Karpas-422 (cell line): ENCODE measurements at regions not wholly inside any gene's neighbourhood (a gene's known extent, or its start where the extent isn't known, plus 50 kb on each side); places are given as distances from the start of the nearest gene placed in this dataset.
A peak's percentile ranks its signal among the peaks of the same experiment; 100 is the strongest.

Experiments
- DNase-seq: peaks from one replicate; pipeline ENCODE4 v3.0.0-alpha.2; 2015
- H2AFZ ChIP-seq: fragments of 200-600 bp; sonication (generic); 2 replicates; pipeline ENCODE4 v1.6.1; 2014; ENCODE audit warnings: antibody characterized with exemption, low read length, mixed read lengths
- H3K27ac ChIP-seq: fragments of 200-600 bp; sonication (generic); 2 replicates; pipeline ENCODE4 v1.5.1; 2014; ENCODE audit warnings: mild to moderate bottlenecking, low read length, moderate library complexity
- H3K27me3 ChIP-seq: fragments of 200-600 bp; sonication (generic); 2 replicates; pipeline ENCODE4 v1.6.1; 2014; ENCODE audit warnings: low read length, mixed read lengths
- H3K36me3 ChIP-seq: fragments of 200-600 bp; sonication (generic); 2 replicates; pipeline ENCODE4 v1.6.1; 2014; ENCODE audit warnings: low read length, mixed read lengths; ENCODE audit not compliant: insufficient read depth
- H3K4me1 ChIP-seq: fragments of 200-600 bp; sonication (generic); 2 replicates; pipeline ENCODE4 v1.6.1; 2014; ENCODE audit warnings: mild to moderate bottlenecking, low read length, mixed read lengths
- H3K4me2 ChIP-seq: fragments of 200-600 bp; sonication (generic); 2 replicates; pipeline ENCODE4 v1.6.1; 2014; ENCODE audit warnings: low read length, low read depth, mild to moderate bottlenecking; ENCODE audit not compliant: poor library complexity, severe bottlenecking
- H3K4me3 ChIP-seq: fragments of 200-600 bp; sonication (generic); 2 replicates; pipeline ENCODE4 v1.5.1; 2014; ENCODE audit warnings: mild to moderate bottlenecking, antibody characterized with exemption, low read length, mixed read lengths
- H3K79me2 ChIP-seq: fragments of 200-600 bp; sonication (generic); 2 replicates; pipeline ENCODE4 v1.6.1; 2014; ENCODE audit warnings: mild to moderate bottlenecking, low read length, mixed read lengths
- H3K9ac ChIP-seq: fragments of 200-600 bp; sonication (generic); 2 replicates; pipeline ENCODE4 v1.6.0; 2014; ENCODE audit warnings: low read length
- H3K9me2 ChIP-seq: fragments of 200-600 bp; sonication (generic), shearing (Covaris generic); replicated peaks from 2 replicates; pipeline ENCODE4 v1.6.0; 2014; ENCODE audit warnings: mild to moderate bottlenecking, low read length, moderate library complexity; ENCODE audit not compliant: insufficient read depth
- H3K9me3 ChIP-seq: fragments of 300-700, 200-600 bp; sonication (generic); 2 replicates; pipeline ENCODE4 v1.6.1; 2014; ENCODE audit warnings: low read length, mixed read lengths
- H4K20me1 ChIP-seq: fragments of 200-600 bp; sonication (generic); 2 replicates; pipeline ENCODE4 v1.6.1; 2014; ENCODE audit warnings: mild to moderate bottlenecking, antibody characterized with exemption, low read length, low read depth; ENCODE audit not compliant: insufficient read depth

DNA sequence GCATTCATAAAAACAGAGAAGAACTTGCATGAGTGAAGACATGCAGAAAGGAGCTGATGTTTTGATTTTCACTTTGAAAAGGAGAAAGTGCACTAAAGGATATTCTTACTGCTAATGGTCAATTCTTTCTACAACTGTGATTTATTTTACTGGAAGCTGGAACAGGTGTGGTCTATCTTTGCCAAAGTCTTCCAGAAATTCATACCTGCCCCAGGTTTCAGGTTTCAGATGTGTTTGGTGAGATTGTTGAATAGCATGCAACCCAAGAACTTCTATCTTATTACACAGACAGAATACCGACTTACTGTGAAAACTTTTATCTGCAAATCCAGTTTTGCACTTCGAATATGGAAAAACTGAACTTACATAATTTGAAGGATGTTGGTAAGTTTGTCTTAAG lies 388.3 kb downstream of the PDGFC start:
- H3K9me2 ChIP-seq, result no peaks in the 10 kb centered on the region
- H3K9me3 ChIP-seq, result no peaks in the 10 kb centered on the region
- no peaks in the 10 kb centered on the region for H4K20me1 ChIP-seq
- H3K36me3 ChIP-seq, result no peaks in the 10 kb centered on the region
- no peak overlapping the region for H3K4me2 ChIP-seq
- no peaks in the 10 kb centered on the region for H3K4me1 ChIP-seq
- H3K27ac ChIP-seq, result no peak overlapping the region
- peak; percentile 23 for DNase-seq
- no peaks in the 10 kb centered on the region for H3K79me2 ChIP-seq
- H3K27me3 ChIP-seq, result no peaks in the 10 kb centered on the region
- H2AFZ ChIP-seq, result no peak overlapping the region
- no peak overlapping the region for H3K4me3 ChIP-seq
- H3K9ac ChIP-seq, result no peak overlapping the region

DNA sequence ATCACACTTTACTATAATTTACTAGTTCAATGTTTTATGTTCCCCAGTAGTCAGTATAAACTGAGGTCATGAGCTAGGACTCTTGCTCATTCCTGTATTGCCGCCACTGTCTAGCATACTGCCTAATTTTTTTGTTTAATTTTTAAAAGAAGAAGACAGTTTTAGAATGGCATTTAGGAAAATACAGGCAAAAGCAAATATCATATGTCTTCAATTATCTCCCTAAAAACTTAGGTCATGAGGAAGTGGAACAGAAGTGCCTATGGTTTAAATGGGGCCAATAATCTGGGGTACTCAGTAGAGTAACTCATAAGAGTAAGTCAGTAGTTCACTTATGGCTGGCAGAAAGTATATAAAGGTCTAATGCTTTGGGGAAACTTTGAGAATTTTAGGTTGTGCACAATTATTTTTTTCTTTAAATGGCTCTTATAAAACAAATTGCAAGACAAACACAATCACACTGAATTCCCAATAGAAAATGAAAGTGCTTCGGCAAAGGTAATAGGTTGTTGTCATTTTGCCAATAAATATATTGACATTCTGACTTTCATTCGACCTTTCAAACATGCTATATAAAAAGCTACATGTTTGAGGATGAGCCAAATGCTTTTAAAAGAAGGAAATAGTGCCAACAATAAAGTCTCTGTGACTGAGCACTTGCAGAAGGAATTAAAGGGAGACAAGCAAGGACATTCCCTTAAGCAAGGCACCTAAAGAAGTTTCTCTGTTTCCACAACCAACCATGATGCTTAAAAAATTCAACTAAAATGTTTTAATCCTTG lies 390.1 kb downstream of the PDGFC start:
- Histone ChIP-seq H3K9ac (no peak overlapping the region), H4K20me1 (no peaks in the 10 kb centered on the region), H3K27ac (no peak overlapping the region), H3K9me3 (no peaks in the 10 kb centered on the region), H3K36me3 (no peaks in the 10 kb centered on the region), H3K4me3 (no peak overlapping the region), H3K9me2 (no peaks in the 10 kb centered on the region), H2AFZ (no peak overlapping the region), H3K79me2 (no peaks in the 10 kb centered on the region), H3K4me1 (no peaks in the 10 kb centered on the region), H3K27me3 (no peaks in the 10 kb centered on the region), H3K4me2 (no peak overlapping the region)
- peak; percentile 22 for DNase-seq

DNA sequence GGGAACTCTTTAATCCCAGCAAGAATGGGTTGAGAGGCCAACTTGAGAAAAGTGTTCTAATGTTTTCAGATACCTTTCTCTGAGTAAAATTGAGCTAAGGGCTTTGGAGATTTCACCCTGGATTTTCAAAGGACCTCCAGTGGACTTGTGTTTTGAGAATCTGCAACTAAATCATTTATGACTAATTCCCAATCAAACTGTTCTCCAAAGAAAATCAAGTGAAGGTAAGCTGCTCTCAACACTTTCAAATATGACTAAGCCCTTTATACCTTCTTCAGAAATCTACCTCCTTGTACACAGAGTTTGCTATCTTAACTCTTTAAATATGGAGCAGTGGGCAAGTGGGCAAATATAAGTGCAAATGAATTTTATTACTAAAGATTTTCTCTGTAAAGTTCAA lies 392.9 kb downstream of the PDGFC start:
- no peaks in the 10 kb centered on the region for H4K20me1 ChIP-seq
- H3K36me3 ChIP-seq, result no peaks in the 10 kb centered on the region
- DNase-seq, result peak; percentile 12
- H3K79me2 ChIP-seq, result no peaks in the 10 kb centered on the region
- no peaks in the 10 kb centered on the region for H3K9me3 ChIP-seq
- H3K27me3 ChIP-seq, result no peaks in the 10 kb centered on the region
- no peak overlapping the region for H3K4me3 ChIP-seq
- no peak overlapping the region for H2AFZ ChIP-seq
- H3K27ac ChIP-seq, result no peak overlapping the region
- no peak overlapping the region for H3K9ac ChIP-seq
- no peak overlapping the region for H3K4me2 ChIP-seq
- H3K4me1 ChIP-seq, result no peaks in the 10 kb centered on the region
- no peaks in the 10 kb centered on the region for H3K9me2 ChIP-seq

DNA sequence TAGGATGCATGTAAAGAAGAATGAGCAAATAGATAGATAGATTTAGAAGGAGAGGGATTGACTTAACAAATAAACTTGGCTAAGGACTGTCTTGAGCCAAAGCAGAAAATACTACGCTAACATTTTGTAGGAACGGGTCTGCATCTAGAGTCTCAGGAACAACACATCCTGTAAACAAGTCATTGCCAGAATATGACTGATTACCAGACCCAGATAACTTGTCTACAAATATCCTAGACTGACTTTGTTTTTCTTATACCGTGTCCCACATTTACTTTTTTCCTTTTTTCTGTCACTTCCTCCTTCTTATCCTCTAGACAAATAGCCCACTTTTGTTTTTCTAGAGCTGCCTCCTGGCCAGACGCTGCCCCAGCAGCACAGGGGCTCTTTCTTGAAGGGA lies 393.6 kb downstream of the PDGFC start:
- Histone ChIP-seq H3K9me3 (no peaks in the 10 kb centered on the region), H3K27me3 (no peaks in the 10 kb centered on the region), H3K4me1 (no peaks in the 10 kb centered on the region), H3K4me2 (no peak overlapping the region), H3K4me3 (no peak overlapping the region), H2AFZ (no peak overlapping the region), H4K20me1 (no peaks in the 10 kb centered on the region), H3K9me2 (no peaks in the 10 kb centered on the region), H3K9ac (no peak overlapping the region), H3K36me3 (no peaks in the 10 kb centered on the region), H3K27ac (no peak overlapping the region), H3K79me2 (no peaks in the 10 kb centered on the region)
- peak; percentile 25 for DNase-seq

DNA sequence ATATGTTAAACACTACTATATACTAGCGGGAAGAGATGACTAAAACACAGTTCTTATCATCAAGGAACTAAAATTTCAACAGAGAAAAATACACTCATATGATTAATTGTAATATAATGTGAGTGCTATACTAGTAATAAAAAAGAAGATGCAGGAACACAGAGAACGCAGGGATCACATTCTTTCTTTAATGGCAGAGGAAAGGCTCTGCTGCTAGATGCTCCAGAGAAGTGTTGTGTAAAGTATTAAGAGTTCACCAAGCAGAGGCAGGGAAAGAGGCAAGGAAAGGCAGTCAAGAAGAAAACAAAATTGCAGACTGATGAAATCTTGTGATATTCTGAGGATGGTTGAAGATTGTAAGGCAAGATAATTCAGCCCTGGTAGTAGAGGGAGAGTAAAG lies 394.7 kb downstream of the PDGFC start:
- H3K4me3 ChIP-seq, result no peak overlapping the region
- H3K9me3 ChIP-seq, result no peaks in the 10 kb centered on the region
- H3K27me3 ChIP-seq, result no peaks in the 10 kb centered on the region
- DNase-seq, result no peak
- H3K36me3 ChIP-seq, result no peaks in the 10 kb centered on the region
- H3K9me2 ChIP-seq, result no peaks in the 10 kb centered on the region
- H3K27ac ChIP-seq, result no peak overlapping the region
- H3K79me2 ChIP-seq, result no peaks in the 10 kb centered on the region
- H4K20me1 ChIP-seq, result no peaks in the 10 kb centered on the region
- H3K4me2 ChIP-seq, result no peak overlapping the region
- no peak overlapping the region for H3K9ac ChIP-seq
- no peaks in the 10 kb centered on the region for H3K4me1 ChIP-seq
- no peak overlapping the region for H2AFZ ChIP-seq

DNA sequence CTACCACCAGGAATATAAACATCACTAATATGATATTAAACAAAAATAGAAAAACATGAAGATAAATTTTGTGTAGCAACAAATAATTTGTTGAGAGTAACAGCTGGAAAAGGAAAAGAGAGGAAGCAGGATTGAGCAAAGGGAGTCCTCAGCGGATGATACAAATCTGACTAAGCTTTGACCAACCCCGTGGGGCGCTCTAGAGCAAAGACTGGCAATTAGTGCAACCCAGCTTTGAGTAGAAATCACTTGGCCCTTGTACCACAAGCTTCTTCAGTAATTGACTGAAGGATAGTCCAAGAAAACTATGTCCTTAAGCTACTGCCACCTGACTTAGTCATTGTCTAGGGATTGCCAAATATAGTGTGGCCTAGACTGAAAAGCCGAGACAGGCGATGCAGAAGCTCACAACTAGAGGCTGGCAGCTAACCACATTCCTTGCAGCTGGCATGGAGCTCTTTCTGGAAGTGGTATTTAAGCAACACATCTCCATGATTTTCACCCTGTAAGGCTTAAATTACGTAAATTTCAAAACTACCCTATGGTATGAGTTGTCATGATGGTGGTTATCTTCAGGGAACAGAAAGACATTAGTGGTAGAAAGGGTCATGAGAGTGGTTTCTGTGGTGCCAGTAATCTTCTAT lies 396.0 kb downstream of the PDGFC start:
- no peaks in the 10 kb centered on the region for H3K9me2 ChIP-seq
- DNase-seq, result peak; percentile 48
- H3K36me3 ChIP-seq, result no peaks in the 10 kb centered on the region
- H3K9ac ChIP-seq, result no peak overlapping the region
- no peaks in the 10 kb centered on the region for H3K9me3 ChIP-seq
- no peaks in the 10 kb centered on the region for H3K79me2 ChIP-seq
- H3K27me3 ChIP-seq, result no peaks in the 10 kb centered on the region
- no peak overlapping the region for H3K4me3 ChIP-seq
- no peaks in the 10 kb centered on the region for H4K20me1 ChIP-seq
- H3K4me2 ChIP-seq, result no peak overlapping the region
- no peaks in the 10 kb centered on the region for H3K4me1 ChIP-seq
- H2AFZ ChIP-seq, result no peak overlapping the region
- no peak overlapping the region for H3K27ac ChIP-seq

DNA sequence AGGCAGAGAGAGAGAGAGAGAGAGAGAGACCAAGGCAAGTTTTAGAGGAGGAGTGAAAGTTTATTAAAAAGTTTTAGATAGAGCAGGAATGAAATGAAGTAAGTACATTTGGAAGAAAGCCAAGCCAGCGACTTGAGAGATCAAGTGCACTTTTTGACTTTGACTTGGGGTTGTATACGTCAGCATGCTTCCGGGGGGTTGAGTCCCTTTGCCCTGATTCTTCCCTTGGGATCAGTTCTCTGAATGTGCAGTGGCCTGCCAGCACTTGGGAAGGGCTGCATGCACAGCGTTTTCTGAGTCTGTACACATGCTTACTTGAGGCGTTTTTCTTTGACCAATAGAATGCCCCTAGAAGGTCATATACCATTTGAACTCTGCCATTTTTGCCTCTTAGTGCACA lies 400.5 kb downstream of the PDGFC start:
- Histone ChIP-seq H2AFZ (no peak overlapping the region), H3K79me2 (no peaks in the 10 kb centered on the region), H3K4me1 (no peaks in the 10 kb centered on the region), H3K36me3 (no peaks in the 10 kb centered on the region), H3K9me3 (no peaks in the 10 kb centered on the region), H3K9me2 (no peaks in the 10 kb centered on the region), H4K20me1 (no peaks in the 10 kb centered on the region), H3K27me3 (no peaks in the 10 kb centered on the region), H3K9ac (no peak overlapping the region), H3K4me2 (no peak overlapping the region), H3K4me3 (no peak overlapping the region), H3K27ac (no peak overlapping the region)
- no peak for DNase-seq

DNA sequence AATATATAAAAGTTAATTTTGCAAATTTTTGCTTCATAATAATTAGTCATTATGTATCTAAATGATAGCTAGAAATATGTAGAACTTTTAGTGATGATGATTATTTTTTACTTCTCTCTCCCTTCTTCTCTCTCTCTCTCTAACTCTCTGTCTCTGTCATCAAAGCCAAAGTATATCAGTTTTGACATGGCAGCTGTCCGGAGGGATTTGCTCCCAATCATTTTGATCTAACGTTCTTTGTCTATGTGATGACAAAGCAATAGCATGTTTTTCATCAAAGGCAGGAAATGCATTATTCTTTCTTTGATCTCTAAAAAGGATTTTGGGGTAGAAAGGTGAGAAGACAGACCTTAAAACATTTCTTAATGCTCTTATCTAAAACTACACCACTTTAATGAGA lies 402.1 kb downstream of the PDGFC start:
- Histone ChIP-seq H4K20me1 (no peaks in the 10 kb centered on the region), H3K9ac (no peak overlapping the region), H3K27ac (no peak overlapping the region), H3K27me3 (no peaks in the 10 kb centered on the region), H3K4me2 (no peak overlapping the region), H3K36me3 (no peaks in the 10 kb centered on the region), H2AFZ (no peak overlapping the region), H3K9me2 (no peaks in the 10 kb centered on the region), H3K79me2 (no peaks in the 10 kb centered on the region), H3K9me3 (no peaks in the 10 kb centered on the region), H3K4me3 (no peak overlapping the region), H3K4me1 (no peaks in the 10 kb centered on the region)
- no peak for DNase-seq
